ENCODE measurements at regions not wholly inside any gene's neighbourhood (a gene's known extent, or its start where the extent isn't known, plus 50 kb on each side); places are given as distances from the start of the nearest gene placed in this dataset.

GRCh38 chr2:120785228-120785966 lies 49.7 kb downstream of the GLI2 start:
- Histone ChIP-seq H3K36me3 (no peaks in the 10 kb centered on the region), H3K4me3 (no peak overlapping the region), H3K27me3 (no peaks in the 10 kb centered on the region), H3K27ac (no peak overlapping the region), H3K9me3 (ENCODE audit: low read depth) (no peaks in the 10 kb centered on the region), H3K4me1 (ENCODE audit: low read depth) (peaks cover 8% of the 10 kb centered on the region)
- TF ChIP-seq CTCF (IDR thresholded peaks at IDR 0.05; ENCODE audit: low read depth, low read length) = no peak
- no peak for DNase-seq (ENCODE audit: low read depth in 1 of 2, low spot score in 1 of 2)

GRCh38 chr2:120786038-120786960 lies 50.6 kb downstream of the GLI2 start:
- no peak overlapping the region for H3K27ac ChIP-seq
- TF ChIP-seq CTCF (IDR thresholded peaks at IDR 0.05; ENCODE audit: low read depth, low read length) = no peak
- DNase-seq (ENCODE audit: low read depth in 1 of 2, low spot score in 1 of 2) = no peak
- no peaks in the 10 kb centered on the region for H3K27me3 ChIP-seq
- H3K4me3 ChIP-seq = no peak overlapping the region
- peaks cover 8% of the 10 kb centered on the region for H3K4me1 ChIP-seq (ENCODE audit: low read depth)
- H3K9me3 ChIP-seq (ENCODE audit: low read depth) = no peaks in the 10 kb centered on the region
- no peaks in the 10 kb centered on the region for H3K36me3 ChIP-seq

- no peaks in the 10 kb centered on the region for H3K27me3 ChIP-seq
- no peak for TF ChIP-seq CTCF (IDR thresholded peaks at IDR 0.05; ENCODE audit: low read depth, low read length)
- H3K36me3 ChIP-seq = no peaks in the 10 kb centered on the region
- DNase-seq (ENCODE audit: low read depth in 1 of 2, low spot score in 1 of 2) = no peak
- H3K4me1 ChIP-seq (ENCODE audit: low read depth) = peaks cover 8% of the 10 kb centered on the region
- no peaks in the 10 kb centered on the region for H3K9me3 ChIP-seq (ENCODE audit: low read depth)
- no peak overlapping the region for H3K4me3 ChIP-seq
- peak overlapping the region; percentile 22 for H3K27ac ChIP-seq
Observed at GRCh38 chr2:120787111-120787821, 51.6 kb downstream of the GLI2 start.

GRCh38 chr2:120787822-120788700 lies 52.4 kb downstream of the GLI2 start:
- Histone ChIP-seq H3K36me3 (no peaks in the 10 kb centered on the region), H3K27me3 (no peaks in the 10 kb centered on the region), H3K9me3 (ENCODE audit: low read depth) (no peaks in the 10 kb centered on the region), H3K27ac (peak overlapping the region; percentile 57), H3K4me1 (ENCODE audit: low read depth) (peaks cover 8% of the 10 kb centered on the region), H3K4me3 (no peak overlapping the region)
- no peak for DNase-seq (ENCODE audit: low read depth in 1 of 2, low spot score in 1 of 2)
- no peak for TF ChIP-seq CTCF (IDR thresholded peaks at IDR 0.05; ENCODE audit: low read depth, low read length)

All from cardiac muscle cell (in vitro differentiated cells and primary cell).